GM12872 (cell line): ENCODE measurements at regions not wholly inside any gene's neighbourhood (a gene's known extent, or its start where the extent isn't known, plus 50 kb on each side); places are given as distances from the start of the nearest gene placed in this dataset.

Source experiments
- CTCF ChIP-seq: IDR thresholded peaks from 3 replicates; pipeline ENCODE4 v1.5.1; 2011; ENCODE audit warnings: low read depth, mild to moderate bottlenecking, low read length, moderate library complexity; ENCODE audit not compliant: insufficient read depth

GRCh38 chr7:49111706-49112105 lies 187.4 kb downstream of the CDC14C start:
- no peak for TF ChIP-seq CTCF

- no peak for TF ChIP-seq CTCF
These were observed 187.9 kb downstream of the CDC14C start for GRCh38 chr7:49112222-49112621.

- TF ChIP-seq CTCF = no peak
These were observed 188.3 kb downstream of the CDC14C start for GRCh38 chr7:49112647-49113046.

- no peak for TF ChIP-seq CTCF
These were observed 195.4 kb downstream of the CDC14C start for GRCh38 chr7:49119706-49120105.

- no peak for TF ChIP-seq CTCF
These were observed 200.9 kb downstream of the CDC14C start for GRCh38 chr7:49125246-49125645.

- no peak for TF ChIP-seq CTCF
These were observed 203.1 kb downstream of the CDC14C start for GRCh38 chr7:49127359-49127913.

- TF ChIP-seq CTCF = no peak
These were observed 213.6 kb downstream of the CDC14C start for GRCh38 chr7:49137978-49138377.
